ENCODE measurements at regions not wholly inside any gene's neighbourhood (a gene's known extent, or its start where the extent isn't known, plus 50 kb on each side); places are given as distances from the start of the nearest gene placed in this dataset.

- no peak overlapping the region for H3K27ac ChIP-seq
- ATAC-seq (no peak), DNase-seq (no peak)
- intact Hi-C loops (cut with DNase I), result no loop called here
- H3K4me1 ChIP-seq, result no peaks in the 10 kb centered on the region
- TF ChIP-seq POLR2A (IDR thresholded peaks at IDR 0.05), result no peak
- no peak for TF ChIP-seq CTCF (IDR thresholded peaks at IDR 0.05)
- WGBS (ENCODE audit: insufficient coverage, low coverage, low lambda C conversion rate, missing lambda C conversion rate), result 71% methylated on average over 5 of the region's 5 CpGs
- no peaks in the 10 kb centered on the region for H3K27me3 ChIP-seq
- H3K4me3 ChIP-seq, result no peak overlapping the region
- H3K36me3 ChIP-seq, result no peaks in the 10 kb centered on the region
- no peaks in the 10 kb centered on the region for H3K9me3 ChIP-seq
Measured at GRCh38 chr13:112001571-112001970, 65.4 kb upstream of the SOX1 start.

- TF ChIP-seq POLR2A (IDR thresholded peaks at IDR 0.05) (no peak), CTCF (IDR thresholded peaks at IDR 0.05) (no peak)
- DNase-seq, result no peak
- ATAC-seq, result no peak
- H3K36me3 ChIP-seq, result no peaks in the 10 kb centered on the region
- H3K27ac ChIP-seq, result no peak overlapping the region
- H3K9me3 ChIP-seq, result no peaks in the 10 kb centered on the region
- 59% methylated on average over 4 of the region's 4 CpGs for WGBS (ENCODE audit: insufficient coverage, low coverage, low lambda C conversion rate, missing lambda C conversion rate)
- no peaks in the 10 kb centered on the region for H3K27me3 ChIP-seq
- no peaks in the 10 kb centered on the region for H3K4me1 ChIP-seq
- intact Hi-C loops (cut with DNase I), result no loop called here
- no peak overlapping the region for H3K4me3 ChIP-seq
Measured at GRCh38 chr13:112003396-112003795, 63.6 kb upstream of the SOX1 start.

GRCh38 chr13:112003941-112004340, 63.0 kb upstream of the SOX1 start:
- no peaks in the 10 kb centered on the region for H3K27me3 ChIP-seq
- no peak for TF ChIP-seq POLR2A (IDR thresholded peaks at IDR 0.05)
- no peak for TF ChIP-seq CTCF (IDR thresholded peaks at IDR 0.05)
- no peaks in the 10 kb centered on the region for H3K4me1 ChIP-seq
- no peak overlapping the region for H3K27ac ChIP-seq
- no peak overlapping the region for H3K4me3 ChIP-seq
- ATAC-seq (no peak), DNase-seq (no peak)
- no peaks in the 10 kb centered on the region for H3K9me3 ChIP-seq
- intact Hi-C loops (cut with DNase I), result no loop called here
- WGBS (ENCODE audit: insufficient coverage, low coverage, low lambda C conversion rate, missing lambda C conversion rate), result 59% methylated on average over 2 of the region's 3 CpGs
- no peaks in the 10 kb centered on the region for H3K36me3 ChIP-seq

- Histone ChIP-seq H3K27ac (no peak overlapping the region), H3K36me3 (no peaks in the 10 kb centered on the region), H3K9me3 (no peaks in the 10 kb centered on the region), H3K4me3 (no peak overlapping the region), H3K4me1 (no peaks in the 10 kb centered on the region), H3K27me3 (no peaks in the 10 kb centered on the region)
- ATAC-seq (no peak), DNase-seq (no peak)
- 49% methylated on average over 3 of the region's 3 CpGs for WGBS (ENCODE audit: insufficient coverage, low coverage, low lambda C conversion rate, missing lambda C conversion rate)
- no peak for TF ChIP-seq POLR2A (IDR thresholded peaks at IDR 0.05)
- intact Hi-C loops (cut with DNase I), result no loop called here
Measured at GRCh38 chr13:112005925-112006324, 61.0 kb upstream of the SOX1 start.

GRCh38 chr13:112007191-112007590, 59.8 kb upstream of the SOX1 start:
- WGBS (ENCODE audit: insufficient coverage, low coverage, low lambda C conversion rate, missing lambda C conversion rate), result 82% methylated on average over 9 of the region's 9 CpGs
- no peaks in the 10 kb centered on the region for H3K4me1 ChIP-seq
- ATAC-seq (no peak), DNase-seq (no peak)
- H3K27ac ChIP-seq, result no peak overlapping the region
- no peaks in the 10 kb centered on the region for H3K9me3 ChIP-seq
- no peaks in the 10 kb centered on the region for H3K36me3 ChIP-seq
- H3K27me3 ChIP-seq, result no peaks in the 10 kb centered on the region
- intact Hi-C loops (cut with DNase I), result no loop called here
- H3K4me3 ChIP-seq, result no peak overlapping the region
- TF ChIP-seq POLR2A (IDR thresholded peaks at IDR 0.05), result no peak
- no peak for TF ChIP-seq CTCF (IDR thresholded peaks at IDR 0.05)
